ENCODE measurements at regions not wholly inside any gene's neighbourhood (a gene's known extent, or its start where the extent isn't known, plus 50 kb on each side); places are given as distances from the start of the nearest gene placed in this dataset.

GRCh38 chr7:7112868-7113267 is 69.5 kb upstream of the C1GALT1 start:
- no peak for TF ChIP-seq CTCF (IDR thresholded peaks at IDR 0.05; ENCODE audit: unreplicated experiment)

DNA sequence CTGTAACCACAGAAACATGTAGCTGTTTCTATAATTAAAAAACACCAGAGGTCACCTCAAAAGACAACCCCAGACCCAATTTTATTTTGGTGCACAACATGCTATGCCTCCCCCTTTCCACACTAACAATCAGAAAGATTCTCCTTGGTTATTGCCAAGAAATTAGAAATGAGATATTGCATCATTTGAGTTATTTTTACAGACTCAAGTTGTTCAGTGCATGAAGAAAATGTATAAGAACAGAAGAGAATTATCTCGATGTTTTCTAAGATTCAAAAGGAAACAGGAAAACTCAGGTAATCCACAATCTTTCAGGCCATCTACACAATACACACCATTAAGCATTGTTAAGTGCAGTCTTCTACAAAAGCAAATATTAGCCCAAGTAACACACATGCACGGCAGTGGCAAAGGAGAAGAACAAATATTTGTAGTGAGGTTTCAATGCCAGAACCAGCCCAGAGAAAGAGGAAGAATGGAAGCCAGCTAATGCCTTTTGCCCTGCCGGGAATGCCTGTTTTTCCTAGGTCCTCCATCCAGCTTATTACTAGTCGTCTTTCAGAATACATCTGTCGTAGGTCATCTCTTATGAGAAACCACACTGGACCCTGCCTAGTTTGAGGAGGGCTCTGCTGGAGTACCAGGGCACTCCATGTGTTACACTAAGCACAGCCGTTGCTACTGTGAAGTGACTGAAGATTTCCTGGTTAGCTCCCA is 67.6 kb upstream of the C1GALT1 start:
- no peak overlapping the region for H3K27ac Mint-ChIP-seq (ENCODE audit: unreplicated experiment)
- no peaks in the 10 kb centered on the region for H3K27me3 Mint-ChIP-seq (ENCODE audit: unreplicated experiment)
- no peaks in the 10 kb centered on the region for H3K9me3 Mint-ChIP-seq (ENCODE audit: low read depth, unreplicated experiment)
- H3K4me3 Mint-ChIP-seq (ENCODE audit: low read depth, unreplicated experiment), result no peak overlapping the region
- intact Hi-C loops (cut with micrococcal nuclease; ENCODE audit: unreplicated experiment), result no loop called here
- peaks cover 10% of the 10 kb centered on the region for H3K4me1 Mint-ChIP-seq (ENCODE audit: low read depth, unreplicated experiment)
- CTCF ChIA-PET, result interaction anchor here (0.6 to 2.0 kb wide), 7 partner anchors 9 to 117 kb away, joined by 3 to 7 read pairs (median 5); partner anchors contain the start of gene C1GALT1
- TF ChIP-seq CTCF (IDR thresholded peaks at IDR 0.05; ENCODE audit: unreplicated experiment), result no peak
- BruUV-seq (replicated peaks), result no TSS peak
- peak; percentile 10 for DNase-seq
- H3K36me3 Mint-ChIP-seq (ENCODE audit: insufficient read depth, unreplicated experiment), result no peaks in the 10 kb centered on the region

More at GRCh38 chr7:7112868-7113267, 69.5 kb upstream of the C1GALT1 start:
- Mint-ChIP-seq H3K4me3 (ENCODE audit: low read depth, unreplicated experiment) (no peak overlapping the region), H3K9me3 (ENCODE audit: low read depth, unreplicated experiment) (no peaks in the 10 kb centered on the region), H3K27me3 (ENCODE audit: unreplicated experiment) (no peaks in the 10 kb centered on the region), H3K4me1 (ENCODE audit: low read depth, unreplicated experiment) (peaks cover 10% of the 10 kb centered on the region), H3K27ac (ENCODE audit: unreplicated experiment) (no peak overlapping the region), H3K36me3 (ENCODE audit: insufficient read depth, unreplicated experiment) (no peaks in the 10 kb centered on the region)
- intact Hi-C loops (cut with micrococcal nuclease; ENCODE audit: unreplicated experiment), result no loop called here
- no peak for DNase-seq
- CTCF ChIA-PET, result interaction anchor here (2.0 kb wide), 1 partner anchor 10 kb away, joined by 7 read pairs; no protein-coding TSS in a partner anchor
- BruUV-seq (replicated peaks), result no TSS peak

DNA sequence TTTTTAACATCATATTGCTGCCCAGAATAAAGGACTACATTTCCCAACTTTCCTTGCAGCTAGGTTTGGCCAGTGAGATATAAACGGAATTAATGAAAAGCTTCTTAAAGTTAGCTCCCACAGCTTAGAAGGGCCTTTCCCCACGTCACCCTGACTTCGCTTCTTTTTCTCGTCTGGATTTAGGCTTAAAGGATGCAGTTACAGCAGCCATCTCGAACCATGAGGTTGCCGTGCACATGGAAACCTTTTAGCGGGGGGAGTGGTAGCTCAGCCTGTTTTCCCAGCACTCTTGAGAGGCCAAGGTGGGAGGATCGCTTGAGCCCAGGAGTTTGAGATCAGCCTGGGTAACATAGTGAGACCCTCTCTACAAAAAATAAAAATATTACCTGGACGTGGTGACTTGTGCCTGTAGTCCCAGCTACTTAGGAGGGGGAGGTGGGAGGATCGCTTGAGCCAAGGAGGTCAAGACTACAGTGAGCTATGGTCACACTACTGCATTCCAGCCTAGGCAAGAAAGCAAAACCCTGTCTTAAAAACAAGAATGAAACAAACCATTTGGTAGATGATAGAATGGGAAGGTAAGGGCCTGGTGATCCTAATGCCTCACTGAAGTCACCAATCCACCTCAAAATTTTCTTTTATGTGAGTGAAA is 64.3 kb upstream of the C1GALT1 start:
- DNase-seq, result no peak
- no peak for TF ChIP-seq CTCF (IDR thresholded peaks at IDR 0.05; ENCODE audit: unreplicated experiment)
- BruUV-seq (replicated peaks), result no TSS peak
- Mint-ChIP-seq H3K36me3 (ENCODE audit: insufficient read depth, unreplicated experiment) (no peaks in the 10 kb centered on the region), H3K4me1 (ENCODE audit: low read depth, unreplicated experiment) (peaks cover 10% of the 10 kb centered on the region), H3K27me3 (ENCODE audit: unreplicated experiment) (no peaks in the 10 kb centered on the region), H3K4me3 (ENCODE audit: low read depth, unreplicated experiment) (no peak overlapping the region), H3K9me3 (ENCODE audit: low read depth, unreplicated experiment) (no peaks in the 10 kb centered on the region), H3K27ac (ENCODE audit: unreplicated experiment) (no peak overlapping the region)
- CTCF ChIA-PET, result no interaction called here
- intact Hi-C loops (cut with micrococcal nuclease; ENCODE audit: unreplicated experiment), result no loop called here

GRCh38 chr7:7118822-7119221 is 63.5 kb upstream of the C1GALT1 start:
- H3K27ac Mint-ChIP-seq (ENCODE audit: unreplicated experiment), result no peak overlapping the region
- H3K4me1 Mint-ChIP-seq (ENCODE audit: low read depth, unreplicated experiment), result peaks cover 10% of the 10 kb centered on the region
- no peaks in the 10 kb centered on the region for H3K9me3 Mint-ChIP-seq (ENCODE audit: low read depth, unreplicated experiment)

More at GRCh38 chr7:7118822-7119221, 63.5 kb upstream of the C1GALT1 start:
- TF ChIP-seq CTCF (IDR thresholded peaks at IDR 0.05; ENCODE audit: unreplicated experiment), result no peak
- no peak overlapping the region for H3K4me3 Mint-ChIP-seq (ENCODE audit: low read depth, unreplicated experiment)
- CTCF ChIA-PET, result no interaction called here
- no TSS peak for BruUV-seq (replicated peaks)
- no peaks in the 10 kb centered on the region for H3K27me3 Mint-ChIP-seq (ENCODE audit: unreplicated experiment)
- no peaks in the 10 kb centered on the region for H3K36me3 Mint-ChIP-seq (ENCODE audit: insufficient read depth, unreplicated experiment)
- no peak for DNase-seq
- intact Hi-C loops (cut with micrococcal nuclease; ENCODE audit: unreplicated experiment), result no loop called here

Data from Calu3 (cell line).